ENCODE measurements at regions not wholly inside any gene's neighbourhood (a gene's known extent, or its start where the extent isn't known, plus 50 kb on each side); places are given as distances from the start of the nearest gene placed in this dataset.

GRCh38 chr3:177729956-177730681, 532.8 kb upstream of the TBL1XR1 start:
- H3K27ac ChIP-seq = no peak overlapping the region
- TF ChIP-seq ZFX (IDR thresholded peaks at IDR 0.05) (no peak), CTCF (conservative IDR thresholded peaks at IDR 0.05) (no peak)

DNA sequence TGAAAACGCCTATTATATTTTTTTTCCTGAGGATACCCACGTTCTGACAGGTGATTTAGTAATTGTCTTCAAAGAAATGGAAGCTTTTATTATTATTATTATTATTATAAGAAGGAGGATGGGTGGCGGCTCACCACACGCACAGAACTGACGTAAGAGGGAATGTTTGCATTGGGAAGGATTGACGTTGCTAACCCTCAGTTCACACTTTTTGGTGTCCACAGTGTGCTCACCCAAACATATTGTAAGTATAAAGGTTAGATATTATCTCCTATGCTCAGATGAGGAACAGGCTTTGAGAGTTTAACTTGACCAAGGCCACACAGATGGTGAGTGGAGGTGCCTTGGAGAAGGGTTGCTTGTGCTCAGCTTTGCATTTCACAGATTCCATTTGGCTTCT, 533.5 kb upstream of the TBL1XR1 start:
- H3K27ac ChIP-seq = no peak overlapping the region
- TF ChIP-seq ZFX (IDR thresholded peaks at IDR 0.05) (no peak), CTCF (conservative IDR thresholded peaks at IDR 0.05) (no peak)

DNA sequence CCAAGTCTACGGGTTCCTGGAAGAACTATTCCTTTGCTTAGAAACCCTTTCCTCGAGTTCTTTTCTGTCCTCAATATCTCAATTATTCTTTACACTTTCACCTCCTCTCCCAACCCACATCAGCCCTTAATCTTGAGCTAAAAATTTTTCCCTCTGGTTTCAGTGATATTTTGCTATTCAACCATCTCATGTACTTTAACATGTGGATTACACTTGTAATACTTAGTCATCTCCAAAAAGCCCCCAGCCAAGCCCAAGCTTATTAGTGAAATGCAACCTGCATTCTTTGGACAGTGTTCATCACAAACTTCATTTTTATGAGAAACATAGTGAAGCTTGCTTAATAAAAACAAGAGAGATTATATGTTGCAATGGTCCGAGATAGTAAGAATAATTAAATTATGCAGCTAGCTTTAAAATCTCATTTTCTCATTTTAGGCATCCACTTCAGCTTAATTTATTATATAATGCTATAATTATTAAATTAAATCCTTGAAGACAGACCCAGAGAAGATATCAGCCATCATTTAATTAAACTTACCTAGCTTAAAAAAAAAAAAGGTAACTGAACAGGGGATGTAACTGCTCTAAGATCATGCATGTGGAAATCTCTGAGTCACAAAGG, 534.5 kb upstream of the TBL1XR1 start:
- H3K27ac ChIP-seq = no peak overlapping the region
- no peak for TF ChIP-seq CTCF (conservative IDR thresholded peaks at IDR 0.05)
- no peak for TF ChIP-seq ZFX (IDR thresholded peaks at IDR 0.05)

DNA sequence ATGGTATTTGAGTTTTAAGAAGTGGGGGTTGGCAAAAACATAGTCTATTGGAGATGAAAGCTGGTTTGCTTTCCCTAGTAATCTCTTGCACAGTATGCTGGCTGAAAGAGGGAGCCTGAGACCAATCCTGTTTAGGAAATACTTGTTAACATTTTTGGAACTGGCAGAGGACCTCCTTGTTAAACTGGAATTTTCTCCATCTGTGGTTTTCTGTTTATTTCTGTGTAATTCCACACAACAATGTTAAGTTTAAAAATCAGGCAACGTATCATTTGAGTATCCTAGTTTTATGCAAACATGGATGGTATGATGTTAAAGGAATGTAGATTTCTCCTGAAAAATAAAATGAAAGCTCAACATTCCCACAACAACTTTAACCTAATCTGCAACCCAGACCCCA, 536.0 kb upstream of the TBL1XR1 start:
- TF ChIP-seq ZFX (IDR thresholded peaks at IDR 0.05) = no peak
- no peak overlapping the region for H3K27ac ChIP-seq

GRCh38 chr3:177733936-177734335, 536.7 kb upstream of the TBL1XR1 start:
- TF ChIP-seq CTCF (conservative IDR thresholded peaks at IDR 0.05) (no peak), ZFX (IDR thresholded peaks at IDR 0.05) (no peak)
- H3K27ac ChIP-seq = no peak overlapping the region

DNA sequence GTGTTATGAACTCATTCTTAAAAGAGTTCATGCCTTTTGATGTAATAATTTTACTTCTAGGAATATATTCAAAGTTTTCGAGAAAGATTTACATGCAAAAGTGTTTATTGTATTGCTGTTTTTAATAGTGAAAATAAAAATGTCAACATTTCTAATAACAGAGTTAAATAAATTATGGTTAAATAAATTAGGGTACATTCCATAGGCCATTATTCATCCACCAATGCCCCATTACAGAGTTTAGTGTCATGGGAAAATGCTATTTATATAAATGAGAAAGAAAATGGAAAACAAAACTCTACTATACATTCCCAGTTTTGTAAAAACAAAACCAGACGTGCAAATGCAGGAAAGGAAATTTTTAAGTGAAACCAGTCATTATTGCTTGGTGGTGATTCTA, 538.1 kb upstream of the TBL1XR1 start:
- TF ChIP-seq ZFX (IDR thresholded peaks at IDR 0.05) = no peak
- TF ChIP-seq CTCF (conservative IDR thresholded peaks at IDR 0.05) = no peak
- H3K27ac ChIP-seq = no peak overlapping the region

DNA sequence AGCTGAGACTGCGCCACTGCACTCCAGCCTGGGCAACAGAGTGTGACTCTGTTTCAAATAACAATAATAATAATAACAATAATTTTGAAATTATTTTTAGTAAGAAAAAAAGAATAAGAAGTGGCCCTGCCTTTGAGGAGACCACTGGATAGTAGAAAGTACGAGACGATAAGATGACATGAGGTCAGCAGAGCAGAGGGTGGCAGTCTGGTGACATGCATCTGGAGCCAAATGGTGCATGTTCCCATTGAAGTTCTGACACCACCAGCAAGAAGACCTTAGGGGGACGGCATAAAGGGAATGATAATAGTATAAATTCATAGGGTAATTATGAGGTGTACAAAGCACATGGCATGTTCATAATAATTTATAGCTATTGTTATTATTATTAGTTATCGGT, 542.2 kb upstream of the TBL1XR1 start:
- TF ChIP-seq CTCF (conservative IDR thresholded peaks at IDR 0.05) = no peak
- no peak for TF ChIP-seq ZFX (IDR thresholded peaks at IDR 0.05)
- H3K27ac ChIP-seq = no peak overlapping the region

DNA sequence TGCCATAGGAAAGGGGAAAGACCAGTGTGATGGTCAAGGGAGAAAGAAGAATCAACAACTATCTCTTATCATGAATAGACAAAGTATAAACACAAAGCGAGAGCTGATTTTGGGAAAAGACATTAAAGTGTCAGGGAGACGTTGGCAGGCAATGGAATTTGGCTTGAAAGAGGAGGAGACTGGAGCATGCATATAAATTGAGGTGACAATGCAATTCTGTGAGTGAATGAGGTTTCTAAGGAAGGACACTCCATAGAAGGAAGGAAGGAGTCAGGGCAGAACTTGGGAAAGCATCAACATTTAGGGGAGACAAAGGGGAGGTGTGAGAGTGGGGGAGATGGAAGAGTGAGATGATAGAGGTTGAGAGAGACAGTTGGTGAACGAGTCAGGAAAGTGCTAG, 543.0 kb upstream of the TBL1XR1 start:
- TF ChIP-seq CTCF (conservative IDR thresholded peaks at IDR 0.05) = no peak
- no peak for TF ChIP-seq ZFX (IDR thresholded peaks at IDR 0.05)

More for the DNA sequence above, 543.0 kb upstream of the TBL1XR1 start:
- H3K27ac ChIP-seq = no peak overlapping the region

All from C4-2B (cell line).